Rectal smooth muscle tissue (tissue), 1 donor: ENCODE measurements at regions not wholly inside any gene's neighbourhood (a gene's known extent, or its start where the extent isn't known, plus 50 kb on each side); places are given as distances from the start of the nearest gene placed in this dataset.

Experiments used
- H3K27ac ChIP-seq: one replicate; pipeline ENCODE4 v1.7.0; 2013; ENCODE audit warnings: low read depth, low read length, inconsistent platforms
- H3K27me3 ChIP-seq: one replicate; pipeline ENCODE4 v1.7.0; 2013; ENCODE audit warnings: low read length; ENCODE audit not compliant: control insufficient read depth, insufficient read depth
- H3K36me3 ChIP-seq: one replicate; pipeline ENCODE4 v1.7.0; 2013; ENCODE audit warnings: low read length; ENCODE audit not compliant: control insufficient read depth, insufficient read depth
- H3K4me1 ChIP-seq: one replicate; pipeline ENCODE4 v1.7.0; 2013; ENCODE audit warnings: low read length; ENCODE audit not compliant: control insufficient read depth, insufficient read depth
- H3K4me3 ChIP-seq: one replicate; pipeline ENCODE4 v1.7.0; 2013; ENCODE audit warnings: low read length
- H3K9ac ChIP-seq: one replicate; pipeline ENCODE4 v1.7.0; 2013; ENCODE audit warnings: low read length

GRCh38 chr9:99712214-99712613 lies 109.5 kb upstream of the NR4A3 start:
- no peaks in the 10 kb centered on the region for H3K27me3 ChIP-seq
- no peak overlapping the region for H3K9ac ChIP-seq
- no peaks in the 10 kb centered on the region for H3K36me3 ChIP-seq
- no peak overlapping the region for H3K27ac ChIP-seq
- no peaks in the 10 kb centered on the region for H3K4me1 ChIP-seq
- H3K4me3 ChIP-seq: no peak overlapping the region

- Histone ChIP-seq H3K9ac (no peak overlapping the region), H3K27ac (no peak overlapping the region), H3K36me3 (no peaks in the 10 kb centered on the region), H3K4me1 (no peaks in the 10 kb centered on the region), H3K27me3 (no peaks in the 10 kb centered on the region), H3K4me3 (no peak overlapping the region)
These were observed 107.8 kb upstream of the NR4A3 start for GRCh38 chr9:99713838-99714306.

GRCh38 chr9:99718631-99719030 lies 103.1 kb upstream of the NR4A3 start:
- no peak overlapping the region for H3K27ac ChIP-seq
- no peaks in the 10 kb centered on the region for H3K27me3 ChIP-seq
- no peak overlapping the region for H3K4me3 ChIP-seq
- H3K9ac ChIP-seq: no peak overlapping the region
- H3K4me1 ChIP-seq: no peaks in the 10 kb centered on the region
- H3K36me3 ChIP-seq: no peaks in the 10 kb centered on the region

GRCh38 chr9:99720455-99721050 lies 101.1 kb upstream of the NR4A3 start:
- Histone ChIP-seq H3K9ac (no peak overlapping the region), H3K27me3 (no peaks in the 10 kb centered on the region), H3K4me1 (no peaks in the 10 kb centered on the region), H3K36me3 (no peaks in the 10 kb centered on the region), H3K27ac (no peak overlapping the region), H3K4me3 (no peak overlapping the region)

- Histone ChIP-seq H3K4me1 (no peaks in the 10 kb centered on the region), H3K9ac (no peak overlapping the region), H3K36me3 (no peaks in the 10 kb centered on the region), H3K4me3 (no peak overlapping the region), H3K27ac (no peak overlapping the region), H3K27me3 (no peaks in the 10 kb centered on the region)
These were observed 99.8 kb upstream of the NR4A3 start for GRCh38 chr9:99721898-99722297.

- Histone ChIP-seq H3K36me3 (no peaks in the 10 kb centered on the region), H3K4me1 (no peaks in the 10 kb centered on the region), H3K27me3 (no peaks in the 10 kb centered on the region), H3K9ac (no peak overlapping the region), H3K27ac (no peak overlapping the region), H3K4me3 (no peak overlapping the region)
These were observed 98.8 kb upstream of the NR4A3 start for GRCh38 chr9:99722877-99723276.

- no peaks in the 10 kb centered on the region for H3K4me1 ChIP-seq
- H3K9ac ChIP-seq: no peak overlapping the region
- H3K27me3 ChIP-seq: no peaks in the 10 kb centered on the region
- no peak overlapping the region for H3K27ac ChIP-seq
- H3K36me3 ChIP-seq: no peaks in the 10 kb centered on the region
- no peak overlapping the region for H3K4me3 ChIP-seq
These were observed 97.0 kb upstream of the NR4A3 start for GRCh38 chr9:99724640-99725039.

GRCh38 chr9:99725852-99726251 lies 95.8 kb upstream of the NR4A3 start:
- H3K27me3 ChIP-seq: no peaks in the 10 kb centered on the region
- H3K27ac ChIP-seq: no peak overlapping the region

GRCh38 chr9:99726758-99727157 lies 94.9 kb upstream of the NR4A3 start:
- H3K9ac ChIP-seq: no peak overlapping the region
- H3K27ac ChIP-seq: no peak overlapping the region
- H3K4me3 ChIP-seq: no peak overlapping the region
- H3K27me3 ChIP-seq: no peaks in the 10 kb centered on the region
- H3K4me1 ChIP-seq: no peaks in the 10 kb centered on the region
- no peaks in the 10 kb centered on the region for H3K36me3 ChIP-seq

More at GRCh38 chr9:99725852-99726251, 95.8 kb upstream of the NR4A3 start:
- no peak overlapping the region for H3K4me3 ChIP-seq
- no peak overlapping the region for H3K9ac ChIP-seq
- H3K4me1 ChIP-seq: no peaks in the 10 kb centered on the region
- no peaks in the 10 kb centered on the region for H3K36me3 ChIP-seq

GRCh38 chr9:99730062-99730461 lies 91.6 kb upstream of the NR4A3 start:
- Histone ChIP-seq H3K27me3 (no peaks in the 10 kb centered on the region), H3K36me3 (no peaks in the 10 kb centered on the region), H3K4me3 (no peak overlapping the region), H3K27ac (no peak overlapping the region), H3K4me1 (no peaks in the 10 kb centered on the region), H3K9ac (no peak overlapping the region)

- no peaks in the 10 kb centered on the region for H3K36me3 ChIP-seq
These were observed 89.7 kb upstream of the NR4A3 start for GRCh38 chr9:99731950-99732349.

GRCh38 chr9:99732715-99733114 lies 89.0 kb upstream of the NR4A3 start:
- Histone ChIP-seq H3K36me3 (no peaks in the 10 kb centered on the region), H3K9ac (no peak overlapping the region), H3K4me1 (no peaks in the 10 kb centered on the region), H3K27ac (no peak overlapping the region), H3K4me3 (no peak overlapping the region), H3K27me3 (no peaks in the 10 kb centered on the region)

More at GRCh38 chr9:99731950-99732349, 89.7 kb upstream of the NR4A3 start:
- H3K4me3 ChIP-seq: no peak overlapping the region
- H3K9ac ChIP-seq: no peak overlapping the region
- no peak overlapping the region for H3K27ac ChIP-seq
- no peaks in the 10 kb centered on the region for H3K4me1 ChIP-seq
- no peaks in the 10 kb centered on the region for H3K27me3 ChIP-seq

GRCh38 chr9:99735041-99735440 lies 86.6 kb upstream of the NR4A3 start:
- Histone ChIP-seq H3K27ac (no peak overlapping the region), H3K9ac (no peak overlapping the region), H3K4me1 (no peaks in the 10 kb centered on the region), H3K4me3 (no peak overlapping the region), H3K36me3 (no peaks in the 10 kb centered on the region), H3K27me3 (no peaks in the 10 kb centered on the region)
